ENCODE measurements at regions not wholly inside any gene's neighbourhood (a gene's known extent, or its start where the extent isn't known, plus 50 kb on each side); places are given as distances from the start of the nearest gene placed in this dataset.

DNA sequence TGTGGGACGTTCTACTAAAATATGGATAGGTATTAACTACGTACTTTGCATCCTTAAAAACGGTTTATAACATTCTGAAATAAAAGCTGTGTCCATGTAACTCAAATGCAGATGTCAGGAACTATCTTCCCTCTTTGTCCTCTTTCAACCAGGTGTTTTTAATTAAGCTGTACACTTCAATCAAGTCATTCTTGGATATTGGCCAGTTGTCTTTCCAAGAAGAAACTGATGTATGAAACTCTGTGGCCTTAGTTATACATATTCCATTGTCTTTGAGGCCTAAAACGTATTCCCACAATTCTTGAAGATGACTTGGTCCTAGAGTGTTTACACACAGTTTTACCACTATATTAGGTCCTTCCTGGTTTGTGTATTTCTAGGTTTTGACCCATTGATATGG is 249.0 kb upstream of the CNTN5 start:
- Mint-ChIP-seq H3K9me3 (ENCODE audit: insufficient read depth) (no peaks in the 10 kb centered on the region), H3K27me3 (no peaks in the 10 kb centered on the region), H3K27ac (no peak overlapping the region), H3K4me3 (no peak overlapping the region), H3K4me1 (no peaks in the 10 kb centered on the region)
- H3K79me2 ChIP-seq (ENCODE audit: control insufficient read depth, insufficient read depth, low read length) = no peaks in the 10 kb centered on the region
- no peaks in the 10 kb centered on the region for H3K27me3 ChIP-seq (replicated peaks in 1 of 4; ENCODE audit: control extremely low read depth in 1 of 4, control insufficient read depth in 3 of 4, insufficient read depth in 4 of 4, low read length in 3 of 4)
- no peak overlapping the region for H3K4me2 ChIP-seq (replicated peaks; ENCODE audit: low read depth, low read length, poor library complexity, severe bottlenecking)
- DNase-seq (no peak), ATAC-seq (ENCODE audit: low read depth) (no peak)
- H4K20me1 ChIP-seq (ENCODE audit: control insufficient read depth, insufficient read depth, low read length, poor library complexity, severe bottlenecking) = no peaks in the 10 kb centered on the region
- H3K4me1 ChIP-seq (ENCODE audit: control insufficient read depth in 2 of 2, insufficient read depth in 2 of 2, low read length in 2 of 2) = no peaks in the 10 kb centered on the region
- ChIA-PET CTCF (no interaction called here), POLR2A (no interaction called here)
- no CpG with 5 or more reads among the region's 4 CpGs for WGBS (ENCODE audit: insufficient coverage)
- no peak overlapping the region for H3K4me3 ChIP-seq (ENCODE audit: control extremely low read depth in 1 of 5, extremely low read depth in 1 of 5, insufficient read depth in 1 of 5, low read depth in 2 of 5, low read length in 4 of 5)
- TF ChIP-seq EZH2 (IDR thresholded peaks at IDR 0.05; ENCODE audit: borderline replicate concordance, insufficient read depth, low read depth, low read length, poor library complexity, severe bottlenecking) = no peak
- TF ChIP-seq, protein P1, sequence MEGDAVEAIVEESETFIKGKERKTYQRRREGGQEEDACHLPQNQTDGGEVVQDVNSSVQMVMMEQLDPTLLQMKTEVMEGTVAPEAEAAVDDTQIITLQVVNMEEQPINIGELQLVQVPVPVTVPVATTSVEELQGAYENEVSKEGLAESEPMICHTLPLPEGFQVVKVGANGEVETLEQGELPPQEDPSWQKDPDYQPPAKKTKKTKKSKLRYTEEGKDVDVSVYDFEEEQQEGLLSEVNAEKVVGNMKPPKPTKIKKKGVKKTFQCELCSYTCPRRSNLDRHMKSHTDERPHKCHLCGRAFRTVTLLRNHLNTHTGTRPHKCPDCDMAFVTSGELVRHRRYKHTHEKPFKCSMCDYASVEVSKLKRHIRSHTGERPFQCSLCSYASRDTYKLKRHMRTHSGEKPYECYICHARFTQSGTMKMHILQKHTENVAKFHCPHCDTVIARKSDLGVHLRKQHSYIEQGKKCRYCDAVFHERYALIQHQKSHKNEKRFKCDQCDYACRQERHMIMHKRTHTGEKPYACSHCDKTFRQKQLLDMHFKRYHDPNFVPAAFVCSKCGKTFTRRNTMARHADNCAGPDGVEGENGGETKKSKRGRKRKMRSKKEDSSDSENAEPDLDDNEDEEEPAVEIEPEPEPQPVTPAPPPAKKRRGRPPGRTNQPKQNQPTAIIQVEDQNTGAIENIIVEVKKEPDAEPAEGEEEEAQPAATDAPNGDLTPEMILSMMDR (IDR thresholded peaks at IDR 0.05) = no peak
- intact Hi-C loops (cut with micrococcal nuclease) = no loop called here
- H3K27ac ChIP-seq (ENCODE audit: low read length in 2 of 2) = no peak overlapping the region
- H3K9me3 ChIP-seq (ENCODE audit: control extremely low read depth in 1 of 3, control insufficient read depth in 2 of 3, insufficient read depth in 1 of 3, low read length in 2 of 3) = peaks cover 0 to 4% (median 2%) of the 10 kb centered on the region in 3 donors
- H3K9ac ChIP-seq (ENCODE audit: low read length) = no peak overlapping the region
- no peaks in the 10 kb centered on the region for H3K36me3 ChIP-seq (replicated peaks in 1 of 2; ENCODE audit: control extremely low read depth in 1 of 2, control insufficient read depth in 1 of 2, extremely low read depth in 1 of 2, insufficient read depth in 2 of 2, low read length in 1 of 2)
- H2AFZ ChIP-seq (ENCODE audit: insufficient read depth, low read depth, low read length, poor library complexity, severe bottlenecking) = no peak overlapping the region

DNA sequence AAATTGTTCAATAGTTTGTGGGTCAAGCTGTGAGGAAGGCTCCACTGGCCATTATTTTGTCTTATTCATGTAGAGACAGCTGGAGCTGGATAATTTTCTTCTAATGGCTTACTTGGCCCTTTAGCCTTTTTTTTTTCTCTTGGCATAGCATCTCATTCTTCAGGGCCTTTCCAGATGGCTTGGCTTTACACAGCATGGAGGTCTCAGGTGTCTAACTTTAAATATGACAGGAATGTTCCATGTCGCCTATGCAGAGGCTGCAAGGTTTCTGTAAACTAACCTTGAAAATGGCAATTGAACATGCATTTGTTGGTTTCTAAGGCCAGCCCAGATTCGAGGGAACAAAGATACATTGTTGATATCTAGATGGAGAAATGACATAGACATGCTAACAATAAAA is 247.9 kb upstream of the CNTN5 start:
- no peaks in the 10 kb centered on the region for H3K27me3 Mint-ChIP-seq
- no peak overlapping the region for H3K27ac Mint-ChIP-seq
- no peaks in the 10 kb centered on the region for H3K36me3 ChIP-seq (replicated peaks in 1 of 2; ENCODE audit: control extremely low read depth in 1 of 2, control insufficient read depth in 1 of 2, extremely low read depth in 1 of 2, insufficient read depth in 2 of 2, low read length in 1 of 2)
- H3K4me3 Mint-ChIP-seq = no peak overlapping the region
- H3K4me1 Mint-ChIP-seq = no peaks in the 10 kb centered on the region
- no peak overlapping the region for H2AFZ ChIP-seq (ENCODE audit: insufficient read depth, low read depth, low read length, poor library complexity, severe bottlenecking)
- 100% methylated on average over 1 of the region's 2 CpGs for whole genome bisulfite sequencing (ENCODE audit: insufficient coverage)
- H3K4me3 ChIP-seq (ENCODE audit: control extremely low read depth in 1 of 5, extremely low read depth in 1 of 5, insufficient read depth in 1 of 5, low read depth in 2 of 5, low read length in 4 of 5) = no peak overlapping the region
- H3K9me3 ChIP-seq (ENCODE audit: control extremely low read depth in 1 of 3, control insufficient read depth in 2 of 3, insufficient read depth in 1 of 3, low read length in 2 of 3) = peaks cover 0 to 4% (median 3%) of the 10 kb centered on the region in 3 donors
- POLR2A ChIA-PET = no interaction called here
- no peaks in the 10 kb centered on the region for H3K79me2 ChIP-seq (ENCODE audit: control insufficient read depth, insufficient read depth, low read length)
- ATAC-seq (ENCODE audit: low read depth) (no peak), DNase-seq (no peak)
- no peaks in the 10 kb centered on the region for H4K20me1 ChIP-seq (ENCODE audit: control insufficient read depth, insufficient read depth, low read length, poor library complexity, severe bottlenecking)
- no peaks in the 10 kb centered on the region for H3K27me3 ChIP-seq (replicated peaks in 1 of 4; ENCODE audit: control extremely low read depth in 1 of 4, control insufficient read depth in 3 of 4, insufficient read depth in 4 of 4, low read length in 3 of 4)
- H3K27ac ChIP-seq (ENCODE audit: low read length in 2 of 2) = no peak overlapping the region
- no peak for TF ChIP-seq EZH2 (IDR thresholded peaks at IDR 0.05; ENCODE audit: borderline replicate concordance, insufficient read depth, low read depth, low read length, poor library complexity, severe bottlenecking)
- TF ChIP-seq, protein P1 (IDR thresholded peaks at IDR 0.05) = no peak
- no peaks in the 10 kb centered on the region for H3K9me3 Mint-ChIP-seq (ENCODE audit: insufficient read depth)
- intact Hi-C loops (cut with micrococcal nuclease) = no loop called here
- H3K4me2 ChIP-seq (replicated peaks; ENCODE audit: low read depth, low read length, poor library complexity, severe bottlenecking) = no peak overlapping the region
- H3K4me1 ChIP-seq (ENCODE audit: control insufficient read depth in 2 of 2, insufficient read depth in 2 of 2, low read length in 2 of 2) = no peaks in the 10 kb centered on the region
- H3K9ac ChIP-seq (ENCODE audit: low read length) = no peak overlapping the region
- CTCF ChIA-PET = no interaction called here
